Gastroesophageal sphincter (tissue), 3 donors: ENCODE measurements at regions not wholly inside any gene's neighbourhood (a gene's known extent, or its start where the extent isn't known, plus 50 kb on each side); places are given as distances from the start of the nearest gene placed in this dataset.

Experiments
- POLR2A ChIP-seq, 2 donors: fragments of 450-650 bp; IDR thresholded peaks; one replicate each; pipeline ENCODE4 v1.6.1; 2017; ENCODE audit warnings: antibody characterized with exemption in 2 of 2, mild to moderate bottlenecking in 2 of 2, moderate library complexity in 1 of 2
- POLR2AphosphoS5 ChIP-seq: sonication (generic); formaldehyde crosslinking; IDR thresholded peaks from one replicate; pipeline ENCODE4 v1.6.1; 2017; ENCODE audit warnings: antibody characterized with exemption
- TF ChIP-seq, protein P1 (sequence below), 4 experiments: fragments of 200-600 bp in 2 of 4; fragments of 450-650 bp in 2 of 4; sonication (generic) in 1 of 4; IDR thresholded peaks; one replicate each; pipeline ENCODE4 v1.5.1; 2017 to 2019; ENCODE audit warnings: antibody characterized with exemption in 4 of 4, mild to moderate bottlenecking in 2 of 4, moderate library complexity in 2 of 4

DNA sequence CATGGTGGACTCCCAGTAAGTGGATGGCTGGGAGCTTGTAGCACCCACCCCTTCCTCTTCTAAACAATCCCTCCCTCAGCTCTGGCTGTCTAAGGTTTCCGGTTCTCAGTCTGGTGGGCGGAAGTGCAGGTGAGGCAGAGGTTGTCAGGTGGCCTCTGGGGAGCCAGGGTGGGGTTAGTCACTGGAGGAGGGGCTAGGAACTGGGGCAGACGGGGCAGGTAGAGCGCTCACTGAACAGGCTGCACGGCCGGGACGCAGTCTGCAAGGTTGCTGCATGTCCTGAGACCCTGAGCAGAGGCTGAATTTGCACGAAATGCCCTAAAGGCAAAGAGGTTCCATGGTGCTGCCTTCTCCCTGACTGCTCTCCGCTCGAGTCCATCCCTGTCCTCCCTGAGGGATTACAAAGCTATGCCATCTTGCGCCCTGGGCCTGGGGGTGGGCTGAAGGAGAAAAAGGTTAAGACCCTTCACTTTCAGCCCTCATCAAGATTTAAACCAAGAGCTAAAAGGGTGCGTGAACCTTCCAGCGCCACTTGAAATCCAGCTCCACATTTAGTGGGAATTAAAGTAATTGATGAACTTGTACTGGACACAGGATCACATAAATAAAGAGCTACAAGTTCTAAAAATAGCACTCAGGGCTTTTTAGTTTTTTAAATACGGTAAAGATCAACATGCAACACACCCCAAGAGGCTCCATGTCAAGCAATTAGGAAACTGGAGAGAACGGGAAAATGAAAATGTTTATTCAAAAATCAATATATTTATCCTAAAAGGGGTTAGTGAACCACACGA lies 62.3 kb upstream of the CTBP2 start:
- TF ChIP-seq, protein P1, sequence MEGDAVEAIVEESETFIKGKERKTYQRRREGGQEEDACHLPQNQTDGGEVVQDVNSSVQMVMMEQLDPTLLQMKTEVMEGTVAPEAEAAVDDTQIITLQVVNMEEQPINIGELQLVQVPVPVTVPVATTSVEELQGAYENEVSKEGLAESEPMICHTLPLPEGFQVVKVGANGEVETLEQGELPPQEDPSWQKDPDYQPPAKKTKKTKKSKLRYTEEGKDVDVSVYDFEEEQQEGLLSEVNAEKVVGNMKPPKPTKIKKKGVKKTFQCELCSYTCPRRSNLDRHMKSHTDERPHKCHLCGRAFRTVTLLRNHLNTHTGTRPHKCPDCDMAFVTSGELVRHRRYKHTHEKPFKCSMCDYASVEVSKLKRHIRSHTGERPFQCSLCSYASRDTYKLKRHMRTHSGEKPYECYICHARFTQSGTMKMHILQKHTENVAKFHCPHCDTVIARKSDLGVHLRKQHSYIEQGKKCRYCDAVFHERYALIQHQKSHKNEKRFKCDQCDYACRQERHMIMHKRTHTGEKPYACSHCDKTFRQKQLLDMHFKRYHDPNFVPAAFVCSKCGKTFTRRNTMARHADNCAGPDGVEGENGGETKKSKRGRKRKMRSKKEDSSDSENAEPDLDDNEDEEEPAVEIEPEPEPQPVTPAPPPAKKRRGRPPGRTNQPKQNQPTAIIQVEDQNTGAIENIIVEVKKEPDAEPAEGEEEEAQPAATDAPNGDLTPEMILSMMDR (IDR thresholded peaks at IDR 0.05), result no peak
- TF ChIP-seq POLR2A (IDR thresholded peaks at IDR 0.05) (no peak), POLR2AphosphoS5 (no peak)
